ENCODE measurements at regions not wholly inside any gene's neighbourhood (a gene's known extent, or its start where the extent isn't known, plus 50 kb on each side); places are given as distances from the start of the nearest gene placed in this dataset.
"Not testable (repeated sequence)": the region's sequence is repeated elsewhere in the genome, so short reads cannot be mapped to it uniquely, and the experiment has no call there.

DNA sequence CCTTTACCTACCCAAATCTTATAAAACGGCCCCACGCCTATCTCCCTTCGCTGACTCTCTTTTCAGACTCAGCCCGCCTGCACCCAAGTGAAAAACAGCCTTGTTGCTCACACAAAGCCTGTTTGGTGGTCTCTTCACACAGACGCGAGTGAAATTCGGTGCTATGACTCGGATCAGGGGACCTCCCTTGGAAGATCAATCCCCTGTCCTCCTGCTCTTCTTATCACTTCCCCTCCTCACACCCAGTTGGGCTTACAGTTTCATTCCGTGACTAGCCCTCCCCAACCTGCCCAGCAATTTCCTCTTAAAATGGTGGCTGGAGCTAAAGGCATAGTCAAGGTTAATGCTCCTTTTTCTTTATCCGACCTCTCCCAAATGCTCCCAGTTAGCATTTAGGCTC lies 68.5 kb upstream of the ABCB5 start:
- TF ChIP-seq, protein P1, sequence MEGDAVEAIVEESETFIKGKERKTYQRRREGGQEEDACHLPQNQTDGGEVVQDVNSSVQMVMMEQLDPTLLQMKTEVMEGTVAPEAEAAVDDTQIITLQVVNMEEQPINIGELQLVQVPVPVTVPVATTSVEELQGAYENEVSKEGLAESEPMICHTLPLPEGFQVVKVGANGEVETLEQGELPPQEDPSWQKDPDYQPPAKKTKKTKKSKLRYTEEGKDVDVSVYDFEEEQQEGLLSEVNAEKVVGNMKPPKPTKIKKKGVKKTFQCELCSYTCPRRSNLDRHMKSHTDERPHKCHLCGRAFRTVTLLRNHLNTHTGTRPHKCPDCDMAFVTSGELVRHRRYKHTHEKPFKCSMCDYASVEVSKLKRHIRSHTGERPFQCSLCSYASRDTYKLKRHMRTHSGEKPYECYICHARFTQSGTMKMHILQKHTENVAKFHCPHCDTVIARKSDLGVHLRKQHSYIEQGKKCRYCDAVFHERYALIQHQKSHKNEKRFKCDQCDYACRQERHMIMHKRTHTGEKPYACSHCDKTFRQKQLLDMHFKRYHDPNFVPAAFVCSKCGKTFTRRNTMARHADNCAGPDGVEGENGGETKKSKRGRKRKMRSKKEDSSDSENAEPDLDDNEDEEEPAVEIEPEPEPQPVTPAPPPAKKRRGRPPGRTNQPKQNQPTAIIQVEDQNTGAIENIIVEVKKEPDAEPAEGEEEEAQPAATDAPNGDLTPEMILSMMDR (IDR thresholded peaks at IDR 0.05) = not testable (repeated sequence)
- not testable (repeated sequence) for TF ChIP-seq POLR2A (IDR thresholded peaks at IDR 0.05)
